ENCODE measurements at regions not wholly inside any gene's neighbourhood (a gene's known extent, or its start where the extent isn't known, plus 50 kb on each side); places are given as distances from the start of the nearest gene placed in this dataset.

DNA sequence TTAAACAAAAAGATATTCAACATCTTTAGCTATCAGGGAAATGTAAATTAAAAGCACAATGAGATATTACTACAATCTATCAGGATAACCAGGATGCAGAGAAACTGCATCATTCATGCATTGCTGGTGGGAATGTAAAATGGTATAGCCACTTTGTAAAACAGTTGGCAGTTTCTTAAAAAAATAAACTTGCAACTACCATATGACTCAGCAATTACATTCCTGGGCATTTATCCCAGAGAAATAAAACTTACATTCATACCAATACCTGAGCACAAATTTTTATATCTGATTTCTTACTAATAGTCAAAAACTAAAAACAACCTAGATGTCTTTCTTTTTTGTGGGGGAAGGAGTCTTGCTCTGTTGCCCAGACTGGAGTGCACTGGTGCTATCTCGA, 190.3 kb upstream of the TAB2 start:
- Histone ChIP-seq H3K9me3 (ENCODE audit: control insufficient read depth, insufficient read depth, low read length) (no peaks in the 10 kb centered on the region; the same call in 1 of the 2 replicates), H3K27ac (ENCODE audit: low read depth, low read length) (no peak overlapping the region), H3K9ac (ENCODE audit: low read depth, low read length) (no peak overlapping the region), H3K36me3 (ENCODE audit: control insufficient read depth, insufficient read depth, low read length) (no peaks in the 10 kb centered on the region), H3K27me3 (ENCODE audit: control insufficient read depth, insufficient read depth, low read length) (no peaks in the 10 kb centered on the region), H3K4me1 (ENCODE audit: control insufficient read depth, insufficient read depth, low read length) (no peaks in the 10 kb centered on the region), H3K4me3 (ENCODE audit: low read depth, low read length) (no peak overlapping the region)

DNA sequence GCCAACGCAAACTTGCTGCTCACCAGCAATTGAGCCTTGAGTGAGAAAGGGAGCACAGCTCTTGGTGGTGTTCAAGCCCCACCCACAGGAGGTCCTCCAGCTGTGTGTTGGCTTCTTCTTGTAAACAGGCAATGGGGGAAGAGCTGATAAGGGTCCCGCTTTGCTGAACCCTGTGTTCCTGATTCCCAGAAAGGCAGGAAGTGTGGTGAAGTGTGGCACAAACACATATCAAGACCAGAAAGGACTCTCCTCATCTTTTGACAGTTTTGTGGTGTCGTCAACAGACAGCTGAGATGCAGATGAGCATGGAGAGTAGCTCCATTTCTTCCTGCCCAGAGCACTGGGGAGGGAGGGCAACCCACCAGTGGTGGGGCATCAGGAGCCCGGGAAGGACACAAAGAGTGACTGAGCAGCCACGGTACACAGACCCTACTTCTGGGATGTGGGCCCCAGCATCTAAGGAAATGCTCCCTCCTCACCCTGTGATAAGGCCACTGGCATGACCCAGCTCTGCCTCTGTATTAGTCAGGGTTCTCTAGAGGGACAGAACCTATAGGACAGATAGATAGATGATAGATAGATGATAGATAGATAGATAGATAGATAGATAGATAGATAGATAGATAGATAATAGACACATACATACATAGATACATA, 188.9 kb upstream of the TAB2 start:
- H3K27ac ChIP-seq (ENCODE audit: low read depth, low read length), result no peak overlapping the region
- H3K9ac ChIP-seq (ENCODE audit: low read depth, low read length), result no peak overlapping the region

DNA sequence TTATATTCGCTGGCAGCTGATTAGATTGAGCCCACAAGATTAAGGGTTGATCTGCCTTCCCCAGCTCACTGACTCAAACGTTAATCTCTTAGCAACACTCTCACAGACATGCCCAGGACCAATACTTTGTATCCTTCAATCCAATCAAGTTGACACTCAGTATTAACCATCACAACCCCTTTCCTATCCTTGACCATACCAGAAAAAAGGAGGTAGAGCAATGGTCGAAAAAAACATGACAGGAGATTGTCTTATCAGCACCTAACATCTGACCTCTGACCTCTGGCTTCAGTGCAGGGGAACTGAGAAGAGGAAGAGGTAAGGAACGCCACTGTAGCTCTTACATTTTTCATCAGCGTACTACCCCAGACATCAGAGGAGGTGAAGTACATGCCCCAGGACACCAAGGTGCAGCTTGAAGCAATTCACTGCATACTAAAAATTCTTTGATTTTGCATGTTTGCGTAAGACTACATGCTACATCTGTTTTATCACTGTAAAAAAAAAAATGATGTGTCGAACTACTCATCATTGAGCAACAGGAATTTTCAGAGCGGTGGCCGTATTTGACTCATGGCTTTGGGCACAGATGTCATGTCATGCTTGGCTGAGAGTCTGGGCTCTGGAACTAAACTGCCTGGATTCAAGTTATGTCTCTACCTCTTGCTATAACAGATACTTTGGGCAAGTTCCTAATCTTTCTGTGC, 188.0 kb upstream of the TAB2 start:
- no peak overlapping the region for H3K9ac ChIP-seq (ENCODE audit: low read depth, low read length)
- H3K36me3 ChIP-seq (ENCODE audit: control insufficient read depth, insufficient read depth, low read length), result no peaks in the 10 kb centered on the region
- H3K27ac ChIP-seq (ENCODE audit: low read depth, low read length), result no peak overlapping the region
- H3K4me3 ChIP-seq (ENCODE audit: low read depth, low read length), result no peak overlapping the region
- H3K9me3 ChIP-seq (ENCODE audit: control insufficient read depth, insufficient read depth, low read length), result no peaks in the 10 kb centered on the region; the same call in 1 of the 2 replicates
- no peaks in the 10 kb centered on the region for H3K27me3 ChIP-seq (ENCODE audit: control insufficient read depth, insufficient read depth, low read length)
- H3K4me1 ChIP-seq (ENCODE audit: control insufficient read depth, insufficient read depth, low read length), result no peaks in the 10 kb centered on the region

More for the DNA sequence above, 188.9 kb upstream of the TAB2 start:
- H3K27me3 ChIP-seq (ENCODE audit: control insufficient read depth, insufficient read depth, low read length), result no peaks in the 10 kb centered on the region
- no peaks in the 10 kb centered on the region for H3K4me1 ChIP-seq (ENCODE audit: control insufficient read depth, insufficient read depth, low read length)
- H3K9me3 ChIP-seq (ENCODE audit: control insufficient read depth, insufficient read depth, low read length), result no peaks in the 10 kb centered on the region; the same call in 1 of the 2 replicates
- no peaks in the 10 kb centered on the region for H3K36me3 ChIP-seq (ENCODE audit: control insufficient read depth, insufficient read depth, low read length)
- no peak overlapping the region for H3K4me3 ChIP-seq (ENCODE audit: low read depth, low read length)

DNA sequence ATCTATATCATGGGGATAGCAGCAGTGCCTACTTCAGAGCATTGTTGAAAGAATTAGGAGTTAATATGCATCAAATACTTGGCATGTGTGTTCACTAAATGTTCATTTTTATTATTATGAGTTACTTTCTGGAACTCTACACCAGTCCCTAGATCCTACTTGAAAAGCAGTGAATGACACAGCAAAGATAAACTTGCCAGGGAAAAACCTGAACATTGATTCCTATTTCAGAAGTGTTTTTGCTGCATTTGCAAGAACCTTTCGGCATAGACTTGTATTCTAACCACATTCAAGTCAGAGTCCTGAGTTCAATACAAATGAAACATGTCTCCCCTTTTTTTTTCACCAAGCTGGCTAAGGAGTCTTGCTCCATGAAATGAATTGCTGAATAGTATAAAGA, 187.4 kb upstream of the TAB2 start:
- Histone ChIP-seq H3K27ac (ENCODE audit: low read depth, low read length) (no peak overlapping the region), H3K36me3 (ENCODE audit: control insufficient read depth, insufficient read depth, low read length) (no peaks in the 10 kb centered on the region), H3K4me1 (ENCODE audit: control insufficient read depth, insufficient read depth, low read length) (no peaks in the 10 kb centered on the region), H3K4me3 (ENCODE audit: low read depth, low read length) (no peak overlapping the region), H3K9ac (ENCODE audit: low read depth, low read length) (no peak overlapping the region), H3K9me3 (ENCODE audit: control insufficient read depth, insufficient read depth, low read length) (no peaks in the 10 kb centered on the region; the same call in 1 of the 2 replicates), H3K27me3 (ENCODE audit: control insufficient read depth, insufficient read depth, low read length) (no peaks in the 10 kb centered on the region)

DNA sequence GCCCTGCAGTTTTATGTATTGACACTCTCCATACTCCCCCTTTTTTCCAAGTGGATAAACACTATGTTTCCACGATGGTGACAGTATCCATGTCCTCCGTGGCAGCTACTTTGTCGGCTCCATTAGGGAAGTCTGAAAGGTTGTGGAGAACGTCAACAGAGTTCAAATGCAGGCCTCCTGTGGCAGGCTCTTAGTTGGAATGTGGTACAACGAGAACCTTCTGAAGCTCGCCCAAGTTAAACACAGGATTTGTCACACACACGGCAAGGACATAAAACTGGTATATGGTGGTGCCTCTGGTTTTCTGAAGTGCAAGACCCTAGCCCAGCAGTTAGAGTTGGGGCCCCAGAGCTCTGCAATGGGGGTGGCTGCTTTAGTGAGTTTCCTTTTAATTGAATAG, 187.0 kb upstream of the TAB2 start:
- H3K27ac ChIP-seq (ENCODE audit: low read depth, low read length), result no peak overlapping the region

DNA sequence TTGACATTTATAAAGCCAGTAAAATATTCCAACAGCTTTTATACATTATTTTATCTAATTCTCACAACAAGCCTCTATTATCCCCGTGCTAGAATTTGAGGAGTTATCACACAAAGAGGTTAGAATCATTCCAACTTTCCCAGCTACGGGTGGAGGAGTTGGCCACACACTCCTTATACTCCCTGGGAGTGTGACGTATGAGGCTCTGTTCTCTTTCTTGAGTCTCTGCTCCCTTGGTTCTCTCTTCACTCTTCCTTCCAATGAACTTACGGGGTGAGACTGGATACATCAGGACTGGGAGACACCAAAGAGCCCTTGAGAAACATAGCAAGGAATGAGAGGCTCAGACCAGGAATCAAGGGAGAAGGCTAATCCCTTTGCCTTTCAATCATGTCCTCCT, 185.6 kb upstream of the TAB2 start:
- Histone ChIP-seq H3K27ac (ENCODE audit: low read depth, low read length) (no peak overlapping the region), H3K4me3 (ENCODE audit: low read depth, low read length) (no peak overlapping the region), H3K9ac (ENCODE audit: low read depth, low read length) (no peak overlapping the region), H3K36me3 (ENCODE audit: control insufficient read depth, insufficient read depth, low read length) (no peaks in the 10 kb centered on the region), H3K27me3 (ENCODE audit: control insufficient read depth, insufficient read depth, low read length) (no peaks in the 10 kb centered on the region), H3K4me1 (ENCODE audit: control insufficient read depth, insufficient read depth, low read length) (no peaks in the 10 kb centered on the region), H3K9me3 (ENCODE audit: control insufficient read depth, insufficient read depth, low read length) (no peaks in the 10 kb centered on the region)

More for the DNA sequence above, 187.0 kb upstream of the TAB2 start:
- Histone ChIP-seq H3K27me3 (ENCODE audit: control insufficient read depth, insufficient read depth, low read length) (no peaks in the 10 kb centered on the region), H3K36me3 (ENCODE audit: control insufficient read depth, insufficient read depth, low read length) (no peaks in the 10 kb centered on the region), H3K9ac (ENCODE audit: low read depth, low read length) (no peak overlapping the region), H3K9me3 (ENCODE audit: control insufficient read depth, insufficient read depth, low read length) (no peaks in the 10 kb centered on the region; the same call in 1 of the 2 replicates), H3K4me1 (ENCODE audit: control insufficient read depth, insufficient read depth, low read length) (no peaks in the 10 kb centered on the region), H3K4me3 (ENCODE audit: low read depth, low read length) (no peak overlapping the region)

DNA sequence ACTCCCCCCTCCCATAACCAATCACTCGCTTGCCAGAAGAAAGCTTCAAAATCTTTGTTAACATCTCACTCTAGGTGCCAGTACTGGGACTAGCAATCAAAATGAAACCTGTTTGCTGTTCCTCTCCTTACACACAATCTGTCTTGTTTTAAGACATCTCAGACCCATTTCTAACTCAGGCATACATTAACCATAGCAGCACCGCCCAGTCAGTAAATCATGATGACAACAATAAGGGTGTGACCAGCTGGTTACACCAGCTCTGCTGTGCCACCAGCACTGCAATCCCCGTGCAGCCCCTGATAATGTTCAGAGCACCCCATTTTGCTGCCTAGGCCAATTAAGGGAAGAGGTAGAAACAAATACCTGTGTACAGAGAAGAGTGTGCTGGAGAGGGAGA, 185.2 kb upstream of the TAB2 start:
- H3K36me3 ChIP-seq (ENCODE audit: control insufficient read depth, insufficient read depth, low read length), result no peaks in the 10 kb centered on the region
- no peak overlapping the region for H3K27ac ChIP-seq (ENCODE audit: low read depth, low read length)
- H3K4me3 ChIP-seq (ENCODE audit: low read depth, low read length), result no peak overlapping the region
- H3K4me1 ChIP-seq (ENCODE audit: control insufficient read depth, insufficient read depth, low read length), result no peaks in the 10 kb centered on the region
- no peaks in the 10 kb centered on the region for H3K27me3 ChIP-seq (ENCODE audit: control insufficient read depth, insufficient read depth, low read length)
- no peaks in the 10 kb centered on the region for H3K9me3 ChIP-seq (ENCODE audit: control insufficient read depth, insufficient read depth, low read length)
- no peak overlapping the region for H3K9ac ChIP-seq (ENCODE audit: low read depth, low read length)

DNA sequence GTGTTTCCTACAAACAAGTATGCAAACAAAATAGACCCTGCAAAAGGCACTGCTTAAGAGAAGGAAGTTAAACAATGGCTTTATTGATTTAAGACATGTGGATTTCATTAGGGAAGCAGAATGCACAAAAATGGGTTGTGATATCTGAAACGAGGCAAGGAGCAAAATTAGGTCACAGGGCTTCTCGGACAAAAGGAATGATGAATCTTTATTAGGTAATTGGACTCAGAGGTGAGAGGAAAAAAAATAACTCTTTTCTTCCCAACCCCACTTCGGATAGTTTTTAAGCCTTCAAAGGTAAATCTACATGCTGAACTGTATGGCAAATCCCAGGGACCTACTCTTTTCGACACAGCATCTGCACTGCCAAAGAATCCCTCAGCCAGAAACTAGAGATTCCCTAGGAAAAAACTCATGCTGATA, 183.0 kb upstream of the TAB2 start:
- H3K27me3 ChIP-seq (ENCODE audit: control insufficient read depth, insufficient read depth, low read length), result no peaks in the 10 kb centered on the region
- H3K9ac ChIP-seq (ENCODE audit: low read depth, low read length), result no peak overlapping the region
- H3K9me3 ChIP-seq (ENCODE audit: control insufficient read depth, insufficient read depth, low read length), result no peaks in the 10 kb centered on the region
- H3K4me1 ChIP-seq (ENCODE audit: control insufficient read depth, insufficient read depth, low read length), result no peaks in the 10 kb centered on the region
- no peak overlapping the region for H3K27ac ChIP-seq (ENCODE audit: low read depth, low read length)
- no peak overlapping the region for H3K4me3 ChIP-seq (ENCODE audit: low read depth, low read length)
- no peaks in the 10 kb centered on the region for H3K36me3 ChIP-seq (ENCODE audit: control insufficient read depth, insufficient read depth, low read length)

DNA sequence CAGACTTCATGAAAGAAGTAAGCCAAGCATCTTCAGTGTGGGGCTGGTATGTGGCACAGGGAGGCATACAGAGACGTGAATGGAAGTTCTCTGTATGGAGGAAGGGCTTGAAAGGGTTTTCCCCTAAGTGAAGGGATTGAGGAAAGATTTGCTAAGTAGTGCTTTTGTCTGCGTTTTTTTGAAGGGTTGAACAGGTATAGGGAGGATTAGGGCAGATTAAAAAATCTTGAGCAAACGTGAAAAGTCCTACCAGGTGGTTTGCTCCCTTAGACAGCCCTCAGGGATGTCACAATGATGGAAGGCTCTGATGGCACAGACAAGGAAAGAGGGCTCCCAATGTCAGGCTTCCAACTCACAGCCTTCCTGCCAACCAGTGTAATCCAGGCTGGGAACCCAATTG, 181.7 kb upstream of the TAB2 start:
- no peak overlapping the region for H3K4me3 ChIP-seq (ENCODE audit: low read depth, low read length)
- no peaks in the 10 kb centered on the region for H3K27me3 ChIP-seq (ENCODE audit: control insufficient read depth, insufficient read depth, low read length)
- no peak overlapping the region for H3K9ac ChIP-seq (ENCODE audit: low read depth, low read length)
- H3K27ac ChIP-seq (ENCODE audit: low read depth, low read length), result no peak overlapping the region
- no peaks in the 10 kb centered on the region for H3K36me3 ChIP-seq (ENCODE audit: control insufficient read depth, insufficient read depth, low read length)
- H3K4me1 ChIP-seq (ENCODE audit: control insufficient read depth, insufficient read depth, low read length), result no peaks in the 10 kb centered on the region
- no peaks in the 10 kb centered on the region for H3K9me3 ChIP-seq (ENCODE audit: control insufficient read depth, insufficient read depth, low read length)

DNA sequence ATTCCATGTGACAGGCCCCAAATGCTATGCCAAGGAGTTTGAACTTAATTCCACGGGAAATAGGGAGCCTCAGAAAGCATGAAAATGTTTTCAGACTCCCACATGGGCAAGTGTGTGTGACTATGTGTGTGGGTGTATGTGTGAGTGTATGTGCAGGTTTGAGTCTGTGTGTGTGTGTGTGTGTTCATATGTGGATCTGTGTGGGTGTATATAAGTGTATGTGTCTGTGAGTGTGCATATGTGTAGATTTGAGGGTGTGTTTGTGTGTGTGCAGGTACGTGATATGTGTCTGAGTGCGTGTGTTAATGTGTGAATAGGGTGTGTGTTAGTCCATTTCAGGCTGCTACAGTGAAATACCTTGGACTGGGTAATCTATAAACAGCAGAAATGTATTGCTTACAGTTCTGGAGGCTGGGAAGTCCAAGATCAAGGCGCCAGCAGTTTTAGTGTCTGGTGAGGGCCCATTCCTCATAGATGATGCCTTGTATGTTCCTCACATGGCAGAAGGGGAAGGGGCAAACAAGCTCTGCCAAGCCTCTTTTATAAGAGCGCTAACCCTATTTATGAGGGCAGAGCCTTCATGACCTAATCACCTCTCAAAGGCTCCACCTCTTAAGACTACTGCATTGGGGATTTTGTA, 181.1 kb upstream of the TAB2 start:
- H3K27ac ChIP-seq (ENCODE audit: low read depth, low read length), result no peak overlapping the region
- H3K4me3 ChIP-seq (ENCODE audit: low read depth, low read length), result no peak overlapping the region
- no peak overlapping the region for H3K9ac ChIP-seq (ENCODE audit: low read depth, low read length)
- H3K4me1 ChIP-seq (ENCODE audit: control insufficient read depth, insufficient read depth, low read length), result no peaks in the 10 kb centered on the region
- H3K36me3 ChIP-seq (ENCODE audit: control insufficient read depth, insufficient read depth, low read length), result no peaks in the 10 kb centered on the region
- no peaks in the 10 kb centered on the region for H3K9me3 ChIP-seq (ENCODE audit: control insufficient read depth, insufficient read depth, low read length)
- H3K27me3 ChIP-seq (ENCODE audit: control insufficient read depth, insufficient read depth, low read length), result no peaks in the 10 kb centered on the region

DNA sequence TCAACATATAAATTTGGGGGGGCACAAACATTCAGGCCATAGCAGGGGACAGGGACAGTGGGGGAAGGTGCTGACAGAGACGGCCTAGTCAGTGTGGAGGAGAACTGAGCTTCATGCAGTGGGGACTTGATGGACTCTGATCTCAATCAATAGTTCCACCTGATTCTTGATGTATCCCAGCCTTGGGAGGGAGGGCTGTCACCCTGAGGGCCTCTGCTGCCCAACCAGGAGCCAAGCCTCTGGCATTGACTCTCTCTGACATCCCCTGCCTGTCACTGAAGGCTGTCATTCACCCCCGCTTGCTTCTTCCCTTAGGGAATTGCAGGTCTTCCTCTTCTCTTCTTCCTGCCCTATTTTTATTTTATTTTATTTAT, 180.6 kb upstream of the TAB2 start:
- no peak overlapping the region for H3K4me3 ChIP-seq (ENCODE audit: low read depth, low read length)
- H3K27me3 ChIP-seq (ENCODE audit: control insufficient read depth, insufficient read depth, low read length), result no peaks in the 10 kb centered on the region
- H3K9ac ChIP-seq (ENCODE audit: low read depth, low read length), result no peak overlapping the region
- no peaks in the 10 kb centered on the region for H3K36me3 ChIP-seq (ENCODE audit: control insufficient read depth, insufficient read depth, low read length)
- H3K27ac ChIP-seq (ENCODE audit: low read depth, low read length), result no peak overlapping the region
- H3K4me1 ChIP-seq (ENCODE audit: control insufficient read depth, insufficient read depth, low read length), result no peaks in the 10 kb centered on the region
- H3K9me3 ChIP-seq (ENCODE audit: control insufficient read depth, insufficient read depth, low read length), result no peaks in the 10 kb centered on the region

All from HUES48 (cell line).